IPS-NIHi11 (cell line): ENCODE measurements at regions not wholly inside any gene's neighbourhood (a gene's known extent, or its start where the extent isn't known, plus 50 kb on each side); places are given as distances from the start of the nearest gene placed in this dataset.
"Not testable (repeated sequence)": the region's sequence is repeated elsewhere in the genome, so short reads cannot be mapped to it uniquely, and the experiment has no call there.

Source experiments
- DNase-seq: peaks from one replicate; pipeline ENCODE4 v3.0.0; 2012; ENCODE audit warnings: mixed read lengths, low spot score

DNA sequence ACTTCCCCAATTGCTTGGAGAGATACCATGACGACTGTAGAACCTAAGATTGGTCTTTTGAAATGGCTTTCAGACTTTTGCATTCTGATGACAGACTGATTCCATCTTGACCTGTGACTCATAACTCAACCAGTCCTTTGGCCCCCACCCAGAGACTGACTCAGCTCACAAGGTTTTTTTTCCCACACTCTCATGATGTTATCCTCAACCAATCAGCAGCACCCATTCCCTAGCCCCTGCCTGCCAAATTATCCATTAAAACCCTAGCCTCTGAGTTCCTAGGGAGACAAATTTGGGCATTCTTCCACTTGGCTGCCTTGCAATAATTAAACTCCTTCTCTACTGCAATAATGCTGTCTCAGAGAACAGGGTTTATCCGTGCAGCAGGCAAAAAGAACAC lies 1263.3 kb upstream of the CDH9 start:
- DNase-seq: no peak

DNA sequence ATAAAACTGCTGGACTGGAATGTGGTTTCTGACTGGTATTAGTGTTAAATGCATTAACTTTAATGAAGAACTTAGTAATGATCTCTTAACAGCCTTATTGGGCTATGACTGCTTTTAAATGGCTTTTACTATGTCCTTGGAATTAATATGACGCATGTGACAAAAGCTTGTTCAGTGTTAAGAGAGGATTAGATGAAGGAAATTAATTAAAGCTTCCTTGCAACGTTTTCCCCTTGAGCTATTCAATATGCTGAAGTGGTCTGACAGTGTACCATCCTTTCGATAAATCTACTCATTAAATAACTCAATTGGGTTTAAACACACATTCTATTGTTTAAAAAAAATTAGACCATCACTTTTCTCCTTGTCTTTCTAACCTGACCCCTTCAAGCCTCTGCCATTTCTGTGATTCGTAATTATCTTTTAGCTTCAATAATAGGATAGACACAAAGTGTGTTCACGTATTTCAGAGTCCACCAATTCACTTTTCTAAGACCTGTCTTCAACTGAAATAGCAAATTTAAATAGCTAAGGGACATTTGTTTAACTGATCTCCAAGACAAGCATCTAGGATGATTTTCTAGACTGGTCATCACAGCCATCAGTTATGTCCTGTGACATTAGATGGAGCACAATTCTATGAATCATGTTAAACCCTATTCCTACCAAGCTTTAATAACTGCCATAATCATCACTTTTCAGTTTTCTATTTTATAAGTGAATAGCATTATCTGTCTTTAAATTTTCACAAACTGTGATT lies 1258.0 kb upstream of the CDH9 start:
- DNase-seq: no peak

DNA sequence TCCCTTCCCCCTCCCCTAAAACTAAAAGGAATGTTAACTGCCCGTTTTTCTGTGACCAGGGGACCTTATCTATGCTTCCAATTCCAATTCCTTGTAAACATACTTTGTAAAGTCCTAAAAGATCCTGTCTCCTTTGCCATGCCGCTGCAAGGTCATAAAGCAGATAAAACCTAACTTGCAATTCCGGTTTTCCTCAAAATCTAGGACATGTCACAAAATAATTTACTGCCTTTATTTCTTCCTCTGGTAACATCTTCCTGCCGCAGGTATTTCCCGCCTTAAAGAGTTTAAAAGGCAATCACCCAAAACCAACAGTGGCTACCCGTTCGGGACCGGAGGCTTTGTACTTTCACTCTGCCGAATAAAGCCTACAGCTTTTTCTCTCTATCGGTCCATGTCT lies 1248.6 kb upstream of the CDH9 start:
- DNase-seq: not testable (repeated sequence)

DNA sequence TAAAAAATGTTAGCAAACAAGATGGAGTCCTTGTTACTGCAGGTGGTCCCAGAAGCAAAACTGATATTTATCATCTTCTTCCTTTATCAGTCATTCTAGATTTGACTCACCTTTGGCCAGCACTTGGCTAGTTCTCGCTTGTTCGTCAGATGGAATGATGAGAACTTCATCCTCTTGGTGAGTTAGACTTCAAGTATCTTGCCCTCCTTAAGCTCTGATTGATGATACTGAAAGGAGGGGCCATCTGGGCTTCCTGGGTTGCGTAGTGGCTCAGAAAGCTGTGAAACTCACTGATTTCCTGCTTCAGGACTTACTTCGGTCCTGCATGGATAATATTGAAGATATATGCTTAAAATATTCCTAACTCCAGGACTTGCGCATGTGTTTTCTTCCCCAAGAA lies 1248.2 kb upstream of the CDH9 start:
- no peak for DNase-seq

DNA sequence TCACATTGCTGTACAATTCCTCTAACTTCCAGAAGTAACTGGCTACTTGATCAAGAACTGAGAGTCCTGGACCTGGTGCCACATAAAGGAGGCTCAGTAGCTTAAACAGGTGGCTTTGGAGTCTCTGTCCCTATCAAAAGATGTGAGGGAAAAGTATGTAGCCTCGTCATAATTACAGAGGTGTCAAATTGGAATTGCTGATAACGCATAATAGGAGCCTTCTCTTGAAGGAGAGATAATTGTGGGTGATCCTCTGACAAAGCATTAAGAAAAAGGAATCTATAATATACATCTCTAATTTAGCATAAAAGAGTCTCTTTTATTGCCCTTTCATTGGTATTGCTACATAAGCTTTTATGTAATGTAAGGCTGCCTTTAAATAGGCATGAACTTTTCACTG lies 1246.4 kb upstream of the CDH9 start:
- DNase-seq: no peak

DNA sequence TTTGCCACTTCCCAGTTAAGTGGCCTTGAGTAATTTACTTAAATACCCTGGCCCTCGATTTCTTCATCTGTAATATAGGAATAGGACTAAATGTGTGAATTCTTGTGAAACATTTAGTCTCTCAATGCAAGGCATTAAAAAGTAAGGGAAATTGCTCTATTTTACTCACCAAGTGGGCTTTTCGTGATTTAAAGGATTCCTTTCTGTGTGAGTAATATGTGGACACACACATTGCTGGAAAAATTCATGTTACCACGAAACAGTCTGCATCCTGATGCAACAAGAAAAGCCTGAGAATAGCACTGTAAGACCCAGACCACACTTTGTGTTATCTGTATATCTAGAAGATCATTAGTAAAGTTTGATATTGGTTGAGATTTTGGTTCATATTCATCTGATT lies 1243.0 kb upstream of the CDH9 start:
- DNase-seq: no peak

DNA sequence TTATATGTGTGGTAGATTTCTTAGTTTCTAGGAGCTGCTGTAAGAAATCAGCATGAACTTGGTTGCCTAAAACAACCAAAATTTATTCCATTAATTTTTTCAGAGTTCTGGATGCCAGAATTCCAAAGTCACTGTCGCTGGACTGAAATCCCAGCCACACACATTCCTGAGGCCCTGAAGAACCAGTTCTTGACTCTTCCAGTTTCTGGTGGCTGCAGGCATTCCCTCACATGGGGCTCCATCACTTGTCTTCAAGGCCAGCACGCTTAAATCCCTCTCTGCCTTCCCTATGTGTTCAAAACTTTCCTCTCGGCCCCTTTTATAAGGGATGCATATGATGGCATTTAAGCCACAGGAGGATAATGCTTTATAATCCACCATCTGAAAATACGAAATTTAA lies 1237.5 kb upstream of the CDH9 start:
- no peak for DNase-seq

DNA sequence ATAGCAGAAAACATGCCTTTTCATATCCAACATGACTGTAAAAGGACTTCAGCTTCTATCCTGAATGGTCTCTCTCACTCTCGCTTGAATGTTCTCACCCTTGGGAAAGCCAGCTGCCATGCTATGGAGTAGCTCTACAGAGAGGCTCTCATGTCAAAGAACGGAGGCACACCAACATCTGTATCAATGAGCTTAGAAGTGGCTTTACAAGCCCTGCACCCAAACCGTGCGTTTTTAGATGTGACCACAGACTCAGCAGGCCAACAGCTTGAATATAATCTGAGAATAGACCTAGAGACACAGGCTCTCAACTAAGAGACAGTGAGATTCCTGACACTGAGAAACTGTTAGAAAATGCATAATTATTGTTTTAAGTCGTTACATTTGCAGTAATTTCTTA lies 1231.6 kb upstream of the CDH9 start:
- DNase-seq: no peak

DNA sequence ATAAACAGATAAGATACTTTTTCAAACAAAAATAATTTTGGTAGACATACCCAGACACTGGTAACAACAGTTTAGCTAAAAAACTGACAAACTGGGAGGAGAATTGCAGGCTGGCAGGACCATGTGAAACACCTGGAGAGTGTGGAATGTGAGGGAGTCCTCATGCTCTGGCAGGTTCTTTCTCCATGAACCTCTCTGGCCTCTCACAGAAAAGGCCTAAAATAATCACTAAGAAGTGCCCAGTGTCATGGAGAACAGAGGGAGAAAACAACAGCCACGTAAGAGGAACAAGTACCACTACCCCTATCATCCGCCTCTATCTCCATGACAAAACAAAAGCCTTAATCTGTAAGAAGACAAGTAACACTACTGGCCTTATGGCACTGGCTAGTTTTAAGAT lies 1227.5 kb upstream of the CDH9 start:
- peak; percentile 27 for DNase-seq

DNA sequence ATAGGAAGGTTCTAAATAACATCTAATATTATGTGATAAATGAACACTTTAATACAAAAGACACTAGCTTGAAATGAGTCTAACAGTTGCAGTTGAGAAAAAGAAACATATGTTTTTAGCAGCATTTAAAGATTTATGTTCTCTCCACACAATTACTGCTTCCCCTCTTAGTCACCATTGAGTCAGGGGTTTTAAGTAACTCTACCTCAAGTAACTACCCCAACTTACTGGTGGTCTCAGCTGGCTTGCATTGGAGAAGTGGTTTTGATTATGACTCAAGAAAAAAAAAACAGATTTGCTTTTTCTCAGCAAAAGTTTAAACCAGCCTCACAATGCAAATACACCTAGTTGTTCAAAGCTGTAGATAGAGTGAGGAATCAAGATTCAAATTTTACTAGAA lies 1216.5 kb upstream of the CDH9 start:
- DNase-seq: no peak

DNA sequence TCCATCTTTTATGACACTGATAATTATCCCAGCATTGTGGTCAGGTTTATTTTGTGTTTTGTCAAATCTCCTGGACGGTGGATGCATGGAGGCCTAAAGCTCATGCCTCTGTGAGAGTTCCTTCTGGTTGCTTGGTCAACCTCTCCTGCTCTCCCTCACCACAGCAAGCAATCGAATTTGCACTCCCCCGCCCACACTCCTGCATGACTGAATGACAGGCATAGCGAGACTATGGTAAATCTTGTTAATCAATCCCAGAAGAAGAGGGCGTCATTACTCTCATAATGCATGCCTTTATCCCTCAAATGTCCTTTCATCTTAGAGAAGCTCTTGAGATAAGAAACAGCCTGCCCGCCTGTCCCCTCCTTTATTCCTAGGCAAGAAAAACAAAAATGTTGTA lies 1215.0 kb upstream of the CDH9 start:
- no peak for DNase-seq

DNA sequence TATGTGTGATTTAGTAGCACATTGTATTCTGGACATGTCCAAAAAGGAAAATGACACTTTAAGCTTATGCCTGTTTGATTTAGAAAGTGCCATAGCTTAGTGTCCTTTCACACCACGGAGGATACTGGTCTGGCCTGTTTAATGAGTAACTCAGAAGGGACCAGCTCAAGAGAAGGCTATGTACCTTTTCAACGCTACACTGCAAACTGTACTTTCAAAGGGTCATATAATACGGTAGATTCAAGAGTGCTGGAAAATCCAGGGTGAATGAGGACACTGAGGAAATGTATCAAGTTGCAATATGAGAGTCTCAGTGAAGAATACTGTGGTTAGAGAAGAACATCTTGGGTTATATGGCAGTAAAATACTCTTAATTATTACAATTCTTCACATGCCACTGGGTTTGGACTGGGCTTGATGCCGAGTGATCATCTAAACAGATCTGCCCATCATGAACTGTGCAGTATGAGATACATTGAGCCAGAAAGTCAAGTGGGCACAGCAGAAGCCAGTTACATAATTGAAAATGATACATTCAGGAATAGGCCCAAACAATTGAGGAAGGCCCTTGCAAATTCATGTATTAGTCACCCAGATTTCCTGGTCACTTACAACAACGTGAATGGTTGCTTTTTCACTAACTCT lies 1211.5 kb upstream of the CDH9 start:
- DNase-seq: no peak

DNA sequence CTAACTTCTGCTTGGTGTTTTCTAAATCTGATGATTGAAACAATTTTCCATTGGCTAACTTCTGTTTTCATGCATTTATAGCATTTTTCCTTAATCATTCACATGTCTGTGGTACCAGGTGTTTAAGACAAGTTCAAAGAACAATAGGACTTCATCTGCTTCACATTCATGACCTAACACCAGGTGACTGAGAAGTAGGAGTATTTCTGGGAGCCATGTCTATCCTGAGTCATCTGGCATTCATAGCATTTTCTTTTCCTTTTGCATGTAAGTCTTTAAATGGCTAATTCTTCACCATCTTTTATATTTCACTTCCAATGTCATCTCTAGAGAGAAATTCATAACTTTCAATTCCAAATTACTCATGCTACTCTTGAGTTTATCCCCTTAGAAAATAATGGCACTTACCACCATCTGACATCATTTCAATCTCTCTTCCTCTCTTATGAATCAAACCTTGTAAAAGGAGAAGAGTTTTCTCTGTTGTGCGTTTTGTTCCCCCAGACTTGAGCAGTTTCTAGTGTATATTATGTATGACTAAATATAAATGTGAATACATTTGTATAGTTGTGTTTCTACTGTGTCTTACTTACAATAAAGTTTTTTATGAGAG lies 1196.1 kb upstream of the CDH9 start:
- DNase-seq: no peak

DNA sequence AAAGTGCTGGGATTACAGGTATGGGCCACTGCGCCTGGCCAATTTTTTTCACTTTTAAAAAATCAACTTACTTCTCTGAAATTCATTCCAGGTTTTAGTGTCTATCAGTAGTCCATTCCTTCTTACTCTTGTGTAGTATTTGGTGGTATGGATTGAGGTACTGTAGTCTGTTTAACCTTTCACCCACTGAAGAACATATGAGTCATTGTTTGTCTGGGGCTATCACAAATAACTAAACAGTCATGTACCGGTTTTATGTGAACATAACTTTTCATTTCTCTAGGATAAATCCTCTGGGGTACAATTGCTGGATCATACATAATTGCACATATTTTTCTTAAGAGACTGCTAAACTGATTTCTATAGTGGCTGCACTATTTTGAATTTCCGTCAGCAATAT lies 1188.0 kb upstream of the CDH9 start:
- no peak for DNase-seq

DNA sequence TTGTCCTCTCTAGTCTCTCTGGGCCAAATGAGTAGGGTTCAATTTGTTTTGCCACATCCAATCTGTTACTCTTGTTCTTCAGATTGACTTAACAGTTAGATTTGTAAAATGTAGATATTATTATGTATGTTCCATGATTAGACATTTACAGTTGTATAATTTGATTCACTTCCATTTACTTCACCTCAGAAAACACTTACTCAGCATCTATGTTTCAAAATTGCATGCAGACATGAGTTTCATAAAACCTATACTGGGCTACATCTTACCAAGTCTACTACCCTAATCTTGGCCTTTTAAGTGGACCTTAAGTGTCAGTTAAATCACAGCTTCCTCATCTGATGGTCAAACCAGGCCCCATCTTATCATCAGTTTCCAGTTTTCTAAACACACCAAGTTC lies 1181.2 kb upstream of the CDH9 start:
- no peak for DNase-seq

DNA sequence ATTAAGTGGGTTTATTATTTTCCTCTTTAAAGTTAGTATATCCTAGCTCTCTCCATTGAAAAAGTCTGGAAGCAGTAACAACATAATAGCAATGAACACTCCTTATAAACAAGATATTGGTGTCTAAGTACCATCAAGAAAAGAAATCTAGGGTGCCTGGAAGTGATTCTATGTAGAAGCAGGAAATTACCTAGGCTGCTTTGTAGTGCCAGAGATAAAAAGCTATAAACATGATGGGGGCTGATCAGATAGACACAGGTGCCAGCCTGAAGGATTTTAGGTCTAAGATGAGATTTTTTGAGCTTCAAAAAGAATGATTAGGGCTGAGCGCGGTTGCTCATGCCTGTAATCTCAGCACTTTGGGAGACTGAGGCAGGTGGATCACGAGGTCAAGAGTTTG lies 1179.3 kb upstream of the CDH9 start:
- no peak for DNase-seq

DNA sequence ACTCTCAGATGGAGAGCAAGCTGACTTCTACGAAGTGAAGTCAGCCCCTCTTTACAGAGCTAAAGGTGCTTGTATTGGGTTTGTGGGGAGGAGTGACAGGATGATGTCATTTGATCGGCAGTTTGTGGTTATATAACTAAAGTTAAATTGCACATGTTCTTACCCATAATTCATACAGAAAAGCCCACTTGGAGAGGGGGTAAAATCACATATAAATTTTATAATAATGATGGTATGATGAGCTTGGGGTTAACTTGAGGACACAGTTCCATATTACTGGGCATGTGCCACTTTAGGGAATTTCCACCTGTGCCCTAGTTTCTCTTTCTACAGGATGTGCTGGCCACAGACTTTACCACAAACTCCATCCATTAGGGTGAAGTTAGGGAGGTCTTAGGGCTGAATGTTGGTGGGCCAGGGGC lies 1178.6 kb upstream of the CDH9 start:
- no peak for DNase-seq

DNA sequence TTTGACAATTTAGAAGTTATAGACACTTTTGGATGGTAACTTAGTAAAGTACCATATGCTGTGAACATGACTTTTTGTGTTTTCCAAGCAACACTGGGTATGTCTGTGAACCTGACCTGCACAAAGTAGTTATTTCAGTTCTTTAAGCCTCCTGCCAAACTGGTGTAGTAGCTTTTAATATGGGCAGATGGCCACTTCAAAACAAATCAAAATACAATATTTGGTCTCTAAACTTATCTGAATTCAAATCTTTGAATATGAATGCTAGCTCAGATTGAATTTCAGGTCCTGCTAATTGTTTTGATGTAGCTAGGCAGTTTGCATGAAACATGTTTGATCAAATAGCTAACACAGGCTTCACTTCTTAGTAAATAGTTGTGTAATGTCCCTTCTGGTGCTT lies 1176.7 kb upstream of the CDH9 start:
- no peak for DNase-seq

DNA sequence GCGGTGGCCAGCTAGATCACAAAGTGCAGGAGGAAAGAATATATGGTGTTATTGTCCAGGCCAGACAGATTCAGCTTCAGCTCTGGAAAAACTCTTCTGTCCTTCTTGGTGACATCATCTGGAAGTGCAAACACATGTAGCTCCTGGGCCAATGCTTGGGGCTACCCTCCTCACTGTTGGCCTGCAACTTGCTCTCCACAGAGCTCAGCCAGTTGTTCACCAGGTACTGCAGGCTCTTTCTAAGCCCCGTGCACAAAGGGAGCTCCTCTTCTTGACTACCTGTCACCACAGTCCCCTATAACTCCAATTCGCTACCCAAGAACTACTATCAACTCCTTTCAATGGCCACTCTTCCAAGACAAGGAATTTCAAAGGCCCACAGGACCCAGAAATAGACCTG lies 1175.9 kb upstream of the CDH9 start:
- DNase-seq: no peak

DNA sequence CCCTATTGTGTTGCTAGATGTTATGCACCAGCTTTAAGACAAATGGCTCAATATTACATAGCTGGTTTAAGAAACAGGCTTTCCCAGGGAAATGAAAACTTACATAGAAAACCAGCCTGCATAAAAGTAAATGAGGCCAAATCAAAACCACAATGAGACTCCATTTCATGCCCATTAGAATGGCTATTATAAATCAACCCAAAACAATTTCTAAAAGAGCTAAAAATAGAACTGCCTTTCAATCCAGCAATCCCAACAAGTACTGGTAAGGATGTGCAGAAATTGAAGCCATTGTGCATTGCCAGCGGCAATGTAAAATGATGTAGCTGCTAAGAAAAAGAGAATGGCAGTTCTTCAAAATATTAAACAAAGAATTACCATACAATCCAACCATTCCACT lies 1170.0 kb upstream of the CDH9 start:
- DNase-seq: no peak

DNA sequence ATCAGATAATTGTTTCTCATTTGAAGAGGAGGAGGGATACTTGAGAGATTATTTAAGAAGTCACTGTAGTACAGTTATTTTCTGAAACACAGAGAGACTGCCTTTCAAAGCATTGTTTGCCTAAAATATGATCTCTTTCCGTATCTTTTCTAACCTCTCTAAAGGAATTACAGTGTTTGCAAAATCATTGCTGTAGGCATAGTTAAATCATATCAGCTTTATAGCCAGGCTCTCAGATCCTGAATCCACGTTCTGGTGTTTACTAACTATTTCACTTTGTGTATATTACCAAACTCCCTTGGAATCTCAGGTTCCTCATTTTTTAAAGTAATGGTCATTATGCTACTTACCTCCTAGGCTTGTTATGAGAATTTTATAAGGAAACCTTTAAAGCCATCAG lies 1151.6 kb upstream of the CDH9 start:
- DNase-seq: no peak

DNA sequence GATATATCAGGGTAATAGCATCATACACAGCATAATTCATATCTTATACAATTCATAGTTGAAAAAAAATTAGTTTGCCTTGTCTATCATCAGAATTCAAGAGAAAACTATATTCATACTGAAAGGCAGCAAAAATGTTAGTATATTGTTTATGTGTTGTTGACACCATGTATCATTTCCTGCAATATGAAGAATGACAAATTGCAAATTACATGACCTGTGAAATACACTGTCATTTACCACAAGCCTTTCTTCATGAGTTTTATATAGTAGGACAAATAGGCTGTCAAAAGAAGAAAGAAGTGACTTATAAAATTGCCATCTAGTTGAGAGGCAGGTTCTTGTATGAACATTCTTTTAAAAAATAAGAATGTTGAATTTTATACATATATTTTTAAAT lies 1136.3 kb upstream of the CDH9 start:
- DNase-seq: no peak

DNA sequence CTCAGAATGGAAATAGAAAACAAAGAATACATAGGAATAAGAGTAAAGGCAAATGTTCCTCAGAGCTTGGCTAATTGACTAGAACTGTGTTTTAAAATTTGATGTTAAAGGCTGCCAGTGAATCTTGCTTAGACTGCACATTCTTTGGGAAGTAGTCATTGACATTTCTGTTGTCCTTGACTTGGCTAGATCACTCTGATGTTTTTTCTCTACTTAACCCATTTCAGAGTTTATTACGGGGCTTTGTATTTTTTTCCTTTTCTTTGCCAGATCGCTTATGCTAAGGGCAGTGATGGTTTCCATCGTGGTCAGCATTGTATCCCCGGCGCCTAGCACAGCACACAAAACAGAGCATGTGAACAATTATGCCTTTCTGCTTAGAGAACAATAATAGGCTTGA lies 1126.7 kb upstream of the CDH9 start:
- no peak for DNase-seq

DNA sequence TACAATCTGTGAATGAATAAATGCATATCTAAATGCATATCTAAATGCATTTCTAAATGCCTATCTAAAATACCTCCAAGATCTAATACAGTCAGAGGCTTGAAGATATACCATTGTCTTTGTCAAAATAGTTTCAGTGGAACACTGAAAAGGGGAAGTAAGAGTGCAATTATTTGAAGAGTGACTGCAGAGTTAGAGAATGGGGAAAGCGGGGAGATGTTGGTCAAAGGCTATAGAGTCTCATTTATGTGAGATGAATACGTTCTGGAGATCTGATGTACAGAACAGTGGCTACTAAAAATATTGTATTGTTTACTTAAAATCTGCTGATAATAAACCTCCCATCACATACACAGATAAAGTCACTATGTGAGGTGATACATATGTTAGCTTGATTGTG lies 1126.2 kb upstream of the CDH9 start:
- DNase-seq: no peak
